ENCODE measurements at regions not wholly inside any gene's neighbourhood (a gene's known extent, or its start where the extent isn't known, plus 50 kb on each side); places are given as distances from the start of the nearest gene placed in this dataset.

GRCh38 chr5:20522905-20523482, 535.0 kb upstream of the CDH18 start:
- no peak for DNase-seq

- DNase-seq: no peak
Measured at GRCh38 chr5:20515606-20516005, 527.6 kb upstream of the CDH18 start.

GRCh38 chr5:20514145-20514544, 526.1 kb upstream of the CDH18 start:
- no peak for DNase-seq

GRCh38 chr5:20500546-20500945, 512.5 kb upstream of the CDH18 start:
- no peak for DNase-seq

- no peak for DNase-seq
Measured at GRCh38 chr5:20498926-20499325, 510.9 kb upstream of the CDH18 start.

GRCh38 chr5:20498102-20498501, 510.1 kb upstream of the CDH18 start:
- no peak for DNase-seq

GRCh38 chr5:20497356-20497755, 509.4 kb upstream of the CDH18 start:
- no peak for DNase-seq

GRCh38 chr5:20494706-20495105, 506.7 kb upstream of the CDH18 start:
- DNase-seq: no peak

GRCh38 chr5:20486826-20487225, 498.8 kb upstream of the CDH18 start:
- DNase-seq: no peak

- DNase-seq: no peak
Measured at GRCh38 chr5:20476016-20476415, 488.0 kb upstream of the CDH18 start.

- no peak for DNase-seq
Measured at GRCh38 chr5:20470997-20471396, 483.0 kb upstream of the CDH18 start.

- no peak for DNase-seq
Measured at GRCh38 chr5:20469792-20470191, 481.8 kb upstream of the CDH18 start.

GRCh38 chr5:20469390-20469789, 481.4 kb upstream of the CDH18 start:
- DNase-seq: no peak

- no peak for DNase-seq
Measured at GRCh38 chr5:20466512-20466911, 478.5 kb upstream of the CDH18 start.

GRCh38 chr5:20463206-20463605, 475.2 kb upstream of the CDH18 start:
- no peak for DNase-seq

GRCh38 chr5:20446121-20446520, 458.1 kb upstream of the CDH18 start:
- no peak for DNase-seq

- no peak for DNase-seq
Measured at GRCh38 chr5:20445326-20445860, 457.4 kb upstream of the CDH18 start.

GRCh38 chr5:20434786-20435185, 446.8 kb upstream of the CDH18 start:
- no peak for DNase-seq

GRCh38 chr5:20420991-20421595, 433.1 kb upstream of the CDH18 start:
- no peak for DNase-seq
